ENCODE measurements at regions not wholly inside any gene's neighbourhood (a gene's known extent, or its start where the extent isn't known, plus 50 kb on each side); places are given as distances from the start of the nearest gene placed in this dataset.

DNA sequence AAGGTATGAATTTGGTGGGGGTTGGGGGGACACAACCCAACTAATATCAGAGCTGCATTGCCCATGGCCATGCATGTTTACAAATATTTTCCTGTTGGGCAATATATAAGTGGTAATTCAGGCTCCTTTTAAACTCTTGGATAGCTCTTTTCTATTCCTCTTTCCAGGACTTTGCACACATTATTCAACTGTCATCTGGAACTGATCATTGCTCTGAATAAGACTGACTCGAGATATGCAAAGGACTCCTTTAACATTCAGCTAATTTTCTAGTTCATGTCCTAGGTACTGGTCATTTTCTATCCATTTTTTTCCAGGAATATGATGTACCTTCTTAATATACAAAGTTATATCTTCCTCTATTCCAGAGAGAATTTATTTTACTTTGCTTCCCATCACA, 89.5 kb upstream of the STK32A start:
- Histone ChIP-seq H3K4me1 (no peaks in the 10 kb centered on the region), H3K4me3 (no peak overlapping the region), H3K36me3 (no peaks in the 10 kb centered on the region), H3K27ac (no peak overlapping the region), H3K27me3 (no peaks in the 10 kb centered on the region), H3K9me3 (no peaks in the 10 kb centered on the region)
- TF ChIP-seq, protein P1, sequence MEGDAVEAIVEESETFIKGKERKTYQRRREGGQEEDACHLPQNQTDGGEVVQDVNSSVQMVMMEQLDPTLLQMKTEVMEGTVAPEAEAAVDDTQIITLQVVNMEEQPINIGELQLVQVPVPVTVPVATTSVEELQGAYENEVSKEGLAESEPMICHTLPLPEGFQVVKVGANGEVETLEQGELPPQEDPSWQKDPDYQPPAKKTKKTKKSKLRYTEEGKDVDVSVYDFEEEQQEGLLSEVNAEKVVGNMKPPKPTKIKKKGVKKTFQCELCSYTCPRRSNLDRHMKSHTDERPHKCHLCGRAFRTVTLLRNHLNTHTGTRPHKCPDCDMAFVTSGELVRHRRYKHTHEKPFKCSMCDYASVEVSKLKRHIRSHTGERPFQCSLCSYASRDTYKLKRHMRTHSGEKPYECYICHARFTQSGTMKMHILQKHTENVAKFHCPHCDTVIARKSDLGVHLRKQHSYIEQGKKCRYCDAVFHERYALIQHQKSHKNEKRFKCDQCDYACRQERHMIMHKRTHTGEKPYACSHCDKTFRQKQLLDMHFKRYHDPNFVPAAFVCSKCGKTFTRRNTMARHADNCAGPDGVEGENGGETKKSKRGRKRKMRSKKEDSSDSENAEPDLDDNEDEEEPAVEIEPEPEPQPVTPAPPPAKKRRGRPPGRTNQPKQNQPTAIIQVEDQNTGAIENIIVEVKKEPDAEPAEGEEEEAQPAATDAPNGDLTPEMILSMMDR (IDR thresholded peaks at IDR 0.05) = no peak
- DNase-seq (ENCODE audit: low spot score in 2 of 2) = no peak
- intact Hi-C loops (cut with DNase I) = no loop called here

DNA sequence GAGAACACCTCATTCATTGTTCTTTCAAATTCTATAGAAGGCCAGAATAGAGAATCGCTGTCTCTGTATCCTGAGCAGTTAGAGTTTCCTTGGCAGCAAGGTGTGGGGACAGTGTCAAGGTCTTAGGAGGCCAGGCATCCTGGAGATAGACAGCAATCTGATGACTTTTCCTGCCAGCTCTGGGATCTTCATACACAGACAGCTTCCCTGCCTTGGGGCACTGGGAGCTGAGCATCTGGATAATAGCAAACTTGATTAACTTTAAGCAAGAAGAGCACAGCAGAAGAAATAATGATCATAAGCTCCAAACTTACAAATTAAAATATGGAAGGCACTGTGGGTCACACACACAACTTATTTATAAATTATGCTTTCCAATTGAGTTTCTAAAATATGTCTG, 86.1 kb upstream of the STK32A start:
- H3K27me3 ChIP-seq = no peaks in the 10 kb centered on the region
- H3K4me1 ChIP-seq = no peaks in the 10 kb centered on the region
- DNase-seq (ENCODE audit: low spot score in 2 of 2) = no peak
- H3K9me3 ChIP-seq = no peaks in the 10 kb centered on the region
- H3K27ac ChIP-seq = no peak overlapping the region
- intact Hi-C loops (cut with DNase I) = no loop called here
- H3K4me3 ChIP-seq = no peak overlapping the region
- TF ChIP-seq, protein P1 (IDR thresholded peaks at IDR 0.05) = no peak
- H3K36me3 ChIP-seq = no peaks in the 10 kb centered on the region

DNA sequence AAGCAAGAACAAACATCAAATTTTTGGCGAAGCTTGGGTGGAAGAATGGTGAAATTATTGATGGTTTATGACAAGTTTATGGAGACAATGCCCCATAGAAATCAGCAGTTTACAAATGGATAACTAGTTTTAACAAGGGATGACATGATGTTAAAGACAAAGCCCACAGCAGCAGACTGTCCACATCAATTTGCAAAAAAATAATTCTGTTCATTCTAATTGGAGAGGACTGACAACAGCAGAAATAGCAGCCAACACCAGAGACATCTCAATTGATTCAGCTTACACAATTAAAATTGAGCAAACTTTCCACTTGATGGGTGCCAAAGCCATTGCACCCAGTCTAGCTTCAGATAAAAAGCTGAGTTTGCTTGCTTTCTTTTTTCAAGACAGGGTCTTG, 82.7 kb upstream of the STK32A start:
- intact Hi-C loops (cut with DNase I) = no loop called here
- no peak for DNase-seq (ENCODE audit: low spot score in 2 of 2)
- Histone ChIP-seq H3K4me1 (no peaks in the 10 kb centered on the region), H3K4me3 (no peak overlapping the region), H3K27ac (no peak overlapping the region), H3K9me3 (no peaks in the 10 kb centered on the region), H3K36me3 (no peaks in the 10 kb centered on the region), H3K27me3 (no peaks in the 10 kb centered on the region)
- TF ChIP-seq, protein P1 (IDR thresholded peaks at IDR 0.05) = no peak

DNA sequence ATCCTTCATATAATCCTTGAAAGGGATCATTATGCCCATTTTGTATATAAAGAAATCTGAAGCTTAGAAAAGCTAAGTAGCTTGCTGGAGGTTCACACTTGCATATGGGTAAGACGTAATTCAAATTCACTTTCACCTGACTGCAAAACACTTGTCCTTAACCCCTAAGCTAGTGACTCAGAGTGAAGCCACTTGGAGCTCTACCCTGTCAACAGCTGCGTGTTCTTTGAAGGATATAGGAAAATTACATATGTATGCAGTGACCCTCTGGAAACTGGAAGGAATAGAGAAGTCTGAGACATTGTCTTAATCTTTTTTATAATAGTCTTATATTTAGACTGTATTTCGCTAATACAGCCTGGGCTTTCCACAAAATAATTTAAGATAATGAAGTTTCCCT, 80.0 kb upstream of the STK32A start:
- intact Hi-C loops (cut with DNase I) = no loop called here
- TF ChIP-seq, protein P1 (IDR thresholded peaks at IDR 0.05) = no peak

DNA sequence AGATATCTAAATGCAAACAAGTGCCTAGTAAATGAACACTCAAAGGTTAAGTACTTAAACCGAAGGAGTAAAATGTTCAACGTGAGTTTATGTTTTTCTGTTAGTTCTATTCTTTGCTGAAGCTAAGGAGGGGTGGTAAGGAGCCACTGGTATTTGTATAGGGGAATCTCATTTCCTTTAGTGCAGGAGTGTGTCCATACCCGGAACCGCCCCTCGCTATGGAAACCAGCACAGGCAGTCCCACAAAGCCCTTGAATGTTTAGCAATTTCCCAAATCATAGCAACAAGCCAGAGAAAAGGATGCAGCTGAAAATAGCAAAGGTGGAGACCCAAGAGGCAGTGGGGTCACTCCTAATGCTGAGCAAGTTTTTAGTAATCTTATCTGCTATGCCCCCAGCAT, 78.8 kb upstream of the STK32A start:
- Histone ChIP-seq H3K4me3 (no peak overlapping the region), H3K27me3 (no peaks in the 10 kb centered on the region), H3K27ac (no peak overlapping the region), H3K4me1 (no peaks in the 10 kb centered on the region), H3K36me3 (no peaks in the 10 kb centered on the region), H3K9me3 (no peaks in the 10 kb centered on the region)
- no peak for DNase-seq (ENCODE audit: low spot score in 2 of 2)
- intact Hi-C loops (cut with DNase I) = no loop called here
- TF ChIP-seq, protein P1 (IDR thresholded peaks at IDR 0.05) = no peak

More for the DNA sequence above, 80.0 kb upstream of the STK32A start:
- no peaks in the 10 kb centered on the region for H3K27me3 ChIP-seq
- H3K27ac ChIP-seq = no peak overlapping the region
- no peaks in the 10 kb centered on the region for H3K36me3 ChIP-seq
- no peak for DNase-seq (ENCODE audit: low spot score in 2 of 2)
- H3K4me1 ChIP-seq = no peaks in the 10 kb centered on the region
- H3K4me3 ChIP-seq = no peak overlapping the region
- H3K9me3 ChIP-seq = no peaks in the 10 kb centered on the region
